HCT116 (cell line): ENCODE measurements at regions not wholly inside any gene's neighbourhood (a gene's known extent, or its start where the extent isn't known, plus 50 kb on each side); places are given as distances from the start of the nearest gene placed in this dataset.

Source experiments
- ATAC-seq: fragments of 200-7000 bp; cut with Tn5 transposase; 2 replicates; pipeline ENCODE4 v1.9.1; 2020; ENCODE audit warnings: mild to moderate bottlenecking, moderate library complexity
- BruUV-seq: library from RNA; stranded (reverse); fragments of 400-500 nt; replicated peaks from 2 replicates; lab custom pipeline; 2021; lab: Mats Ljungman, UMichigan
- CTCF ChIA-PET: fragments of 300-600 bp; sonication (Branson Sonifier 250); formaldehyde crosslinking; loops from one replicate; lab custom pipeline; 2021; ENCODE audit warnings: antibody characterized with exemption; lab: Charles Lee
- POLR2A ChIA-PET: fragments of 300-600, 350-600 bp; sonication (Branson Sonifier 250); formaldehyde crosslinking; loops from one replicate; lab custom pipeline; 2021; ENCODE audit warnings: antibody characterized with exemption; lab: Charles Lee
- RAD21 ChIA-PET, 2 experiments: fragments of 300-600 bp; sonication (Branson Sonifier 250); formaldehyde crosslinking; loops; one replicate each; lab custom pipeline; 2023; ENCODE audit warnings: low total read pairs in 2 of 2; ENCODE audit not compliant: uncharacterized antibody in 2 of 2, unreplicated experiment in 2 of 2, low non-redundant PET in 1 of 2; lab: Charles Lee
- DNase-seq: peaks from one replicate; pipeline ENCODE4 v3.0.0-alpha.2; 2010; ENCODE audit warnings: low read depth, low spot score
- H2AFZ ChIP-seq: fragments of 200-600 bp; shearing (Covaris generic), sonication (generic); 2 replicates; pipeline ENCODE4 v1.6.1; 2017; ENCODE audit warnings: low read depth, mixed run types, mixed read lengths, antibody characterized with exemption, low read length; ENCODE audit not compliant: poor library complexity, severe bottlenecking
- H3K27ac ChIP-seq: 2 replicates; pipeline ENCODE4 v1.5.1; 2012; ENCODE audit warnings: low read depth, low read length
- H3K27me3 ChIP-seq: fragments of 200-600 bp; sonication (generic); 2 replicates; pipeline ENCODE4 v1.6.1; 2016; ENCODE audit warnings: mixed run types, low read length, mixed read lengths; ENCODE audit not compliant: insufficient read depth
- H3K36me3 ChIP-seq, 2 experiments: fragments of 200-500 bp in 1 of 2; fragments of 200-600 bp in 1 of 2; sonication (Bioruptor generic) in 1 of 2; sonication (generic) in 1 of 2; 2 replicates each; pipeline versions ENCODE4 v1.5.1 to v1.6.1; 2014 to 2016; ENCODE audit warnings: low read length in 2 of 2, inconsistent platforms in 1 of 2, mixed read lengths in 1 of 2, mixed run types in 1 of 2; ENCODE audit not compliant: insufficient read depth in 2 of 2, control insufficient read depth in 1 of 2
- H3K4me1 ChIP-seq, 2 experiments: fragments of 200-600 bp in 1 of 2; sonication (generic) in 1 of 2; 2 replicates each; pipeline versions ENCODE4 v1.5.1 to v1.6.1; 2012 to 2017; ENCODE audit warnings: low read length in 2 of 2, inconsistent platforms in 1 of 2, mild to moderate bottlenecking in 1 of 2, mixed read lengths in 1 of 2, mixed run types in 1 of 2, moderate library complexity in 1 of 2; ENCODE audit not compliant: insufficient read depth in 2 of 2, control insufficient read depth in 1 of 2
- H3K4me2 ChIP-seq: fragments of 200-600 bp; sonication (generic); 2 replicates; pipeline ENCODE4 v1.6.1; 2017; ENCODE audit warnings: mixed run types, low read length, mixed read lengths
- H3K4me3 ChIP-seq, 2 experiments: fragments of 200-600 bp in 1 of 2; sonication (generic) in 1 of 2; replicated peaks in 1 of 2; 2 replicates each; pipeline ENCODE4 v1.5.1; 2011 to 2016; ENCODE audit warnings: low read length in 2 of 2, control low read depth in 1 of 2, low read depth in 1 of 2, mild to moderate bottlenecking in 1 of 2, mixed read lengths in 1 of 2, mixed run types in 1 of 2
- H3K79me2 ChIP-seq: fragments of 200-600 bp; sonication (generic); 2 replicates; pipeline ENCODE4 v1.6.1; 2017; ENCODE audit warnings: mild to moderate bottlenecking, mixed run types, low read length, moderate library complexity, mixed read lengths; ENCODE audit not compliant: insufficient read depth
- H3K9ac ChIP-seq: fragments of 200-600 bp; sonication (generic); 2 replicates; pipeline ENCODE4 v1.6.1; 2016; ENCODE audit warnings: low read length, mixed read lengths
- H3K9me2 ChIP-seq: fragments of 200-600 bp; sonication (generic), shearing (Covaris generic); 2 replicates; pipeline ENCODE4 v1.6.1; 2017; ENCODE audit warnings: mixed run types, mild to moderate bottlenecking, moderate library complexity; ENCODE audit not compliant: insufficient read depth
- H3K9me3 ChIP-seq, 2 experiments: fragments of 200-500 bp in 1 of 2; fragments of 200-600 bp in 1 of 2; sonication (Bioruptor generic) in 1 of 2; sonication (generic) in 1 of 2; 2 replicates each; pipeline ENCODE4 v1.6.1; 2014 to 2017; ENCODE audit warnings: low read length in 2 of 2, mixed read lengths in 2 of 2, inconsistent platforms in 1 of 2, low read depth in 1 of 2, mild to moderate bottlenecking in 1 of 2, mixed run types in 1 of 2, moderate library complexity in 1 of 2; ENCODE audit not compliant: control insufficient read depth in 1 of 2, insufficient read depth in 1 of 2
- H4K20me1 ChIP-seq: fragments of 200-600 bp; sonication (generic), shearing (Covaris generic); 2 replicates; pipeline ENCODE4 v1.6.1; 2017; ENCODE audit warnings: mixed run types, mild to moderate bottlenecking, moderate library complexity; ENCODE audit not compliant: insufficient read depth
- ATF3 ChIP-seq: IDR thresholded peaks from 2 replicates; pipeline ENCODE4 v1.6.1; 2012
- CBX3 ChIP-seq: IDR thresholded peaks from 2 replicates; pipeline ENCODE4 v1.6.1; 2012; ENCODE audit warnings: low read depth
- CEBPB ChIP-seq: IDR thresholded peaks from 2 replicates; pipeline ENCODE4 v1.6.1; 2012; ENCODE audit warnings: low read depth
- CTCF ChIP-seq, 3 experiments: fragments of 200-600 bp in 1 of 3; sonication (generic) in 1 of 3; IDR thresholded peaks in 2 of 3; conservative IDR thresholded peaks in 1 of 3; 2 replicates each; pipeline ENCODE4 v1.5.1; 2012 to 2017; ENCODE audit warnings: low read depth in 2 of 3, low read length in 2 of 3, antibody characterized with exemption in 1 of 3, borderline replicate concordance in 1 of 3, control low read depth in 1 of 3, mild to moderate bottlenecking in 1 of 3, mixed read lengths in 1 of 3, mixed run types in 1 of 3, moderate library complexity in 1 of 3; ENCODE audit not compliant: insufficient read depth in 1 of 3
- EGR1 ChIP-seq: IDR thresholded peaks from 2 replicates; pipeline ENCODE4 v1.6.1; 2012; ENCODE audit warnings: low read depth
- EZH2 ChIP-seq: fragments of 200-600 bp; sonication (generic); IDR thresholded peaks from 2 replicates; pipeline ENCODE4 v1.6.1; 2017; ENCODE audit warnings: antibody characterized with exemption, mixed run types
- JUND ChIP-seq: IDR thresholded peaks from 2 replicates; pipeline ENCODE4 v1.6.1; 2012
- SP1 ChIP-seq: IDR thresholded peaks from 2 replicates; pipeline ENCODE4 v1.6.1; 2012; ENCODE audit warnings: low read depth
- TCF7L2 ChIP-seq: IDR thresholded peaks from 2 replicates; pipeline ENCODE4 v1.7.0; 2011; ENCODE audit warnings: borderline replicate concordance, inconsistent platforms; ENCODE audit not compliant: insufficient read depth, insufficient read length; ENCODE audit errors: extremely low read depth
- YY1 ChIP-seq: IDR thresholded peaks from 2 replicates; pipeline ENCODE4 v1.6.1; 2011; ENCODE audit warnings: low read length, low read depth, moderate library complexity, mild to moderate bottlenecking; ENCODE audit not compliant: insufficient replicate concordance; ENCODE audit errors: extremely low read depth
- intact Hi-C: fragments of 100-400 bp; cut with micrococcal nuclease; formaldehyde crosslinking; loops from 2 replicates; pipeline ENCODE4 v1.10.0; 2022

- ChIA-PET POLR2A (interaction anchor here (1.0 to 1.6 kb wide), 4 partner anchors 10 to 78 kb away, joined by 3 read pairs; no protein-coding TSS in a partner anchor), RAD21 (no interaction called here), CTCF (no interaction called here)
- no peaks in the 10 kb centered on the region for H3K27me3 ChIP-seq
- DNase-seq (no peak), ATAC-seq (peak; percentile 20; the same call in 1 of the 2 replicates)
- H2AFZ ChIP-seq, result no peak overlapping the region
- H3K9me2 ChIP-seq, result no peaks in the 10 kb centered on the region
- intact Hi-C loops, result no loop called here
- H3K4me2 ChIP-seq, result peak overlapping the region; percentile 25
- TF ChIP-seq EZH2 (no peak), JUND (no peak), SP1 (no peak), YY1 (no peak), CBX3 (no peak), CTCF (IDR thresholded peaks at IDR 0.05 in 2 of 3, conservative IDR thresholded peaks at IDR 0.05 in 1 of 3; ENCODE audit: borderline replicate concordance in 1 of 3, insufficient read depth in 1 of 3, low read depth in 2 of 3, low read length in 2 of 3) (no peak), CEBPB (no peak), ATF3 (no peak), EGR1 (no peak), TCF7L2 (no peak)
- H4K20me1 ChIP-seq, result no peaks in the 10 kb centered on the region
- H3K4me3 ChIP-seq, result no peak overlapping the region
- peak overlapping the region; percentile 84 for H3K27ac ChIP-seq
- H3K79me2 ChIP-seq, result peaks cover 2% of the 10 kb centered on the region; the same call in 1 of the 2 replicates
- BruUV-seq, result no TSS peak
- peak overlapping the region; percentile 28 for H3K9ac ChIP-seq
- peaks cover 2 to 56% of the 10 kb centered on the region in 2 experiments; a peak in 2 of 4 replicates for H3K36me3 ChIP-seq
- H3K4me1 ChIP-seq, result peaks cover 39 to 50% of the 10 kb centered on the region in 2 experiments
- no peaks in the 10 kb centered on the region for H3K9me3 ChIP-seq
Measured at GRCh38 chr2:223538920-223539440, 63.2 kb downstream of the SCG2 start.
